D721Med (cell line): ENCODE measurements at regions not wholly inside any gene's neighbourhood (a gene's known extent, or its start where the extent isn't known, plus 50 kb on each side); places are given as distances from the start of the nearest gene placed in this dataset.

Experiments
- DNase-seq: peaks from one replicate; pipeline ENCODE4 v3.0.0; 2011; ENCODE audit warnings: low spot score; ENCODE audit not compliant: insufficient read length
- FAIRE-seq: peaks from 2 replicates; lab custom pipeline; 2011; peaks lifted over from hg19 to GRCh38; lab: Jason Lieb, UNC
- CTCF ChIP-seq: IDR thresholded peaks from 2 replicates; pipeline ENCODE4 v1.5.1; 2012; ENCODE audit warnings: mild to moderate bottlenecking, control low read depth; ENCODE audit not compliant: insufficient read depth; ENCODE audit errors: missing control alignments

- FAIRE-seq: no peak
- TF ChIP-seq CTCF: no peak
- DNase-seq: no peak
Measured at GRCh38 chr9:88673886-88674285, 138.9 kb downstream of the NXNL2 start.

- no peak for FAIRE-seq
- TF ChIP-seq CTCF: no peak
- no peak for DNase-seq
Measured at GRCh38 chr9:88676644-88677043, 141.7 kb downstream of the NXNL2 start.

- no peak for FAIRE-seq
- no peak for TF ChIP-seq CTCF
- no peak for DNase-seq
Measured at GRCh38 chr9:88678008-88678407, 143.0 kb downstream of the NXNL2 start.

GRCh38 chr9:88678431-88678830, 143.5 kb downstream of the NXNL2 start:
- FAIRE-seq: no peak
- TF ChIP-seq CTCF: no peak

GRCh38 chr9:88680041-88680440, 145.1 kb downstream of the NXNL2 start:
- FAIRE-seq (no peak), DNase-seq (no peak)
- TF ChIP-seq CTCF: no peak

More at GRCh38 chr9:88678431-88678830, 143.5 kb downstream of the NXNL2 start:
- DNase-seq: no peak

- no peak for TF ChIP-seq CTCF
- FAIRE-seq (no peak), DNase-seq (no peak)
Measured at GRCh38 chr9:88680505-88681160, 145.7 kb downstream of the NXNL2 start.

GRCh38 chr9:88681434-88681833, 146.5 kb downstream of the NXNL2 start:
- no peak for TF ChIP-seq CTCF
- FAIRE-seq: no peak

More at GRCh38 chr9:88681434-88681833, 146.5 kb downstream of the NXNL2 start:
- DNase-seq: no peak
